Body of pancreas (tissue), 4 donors: ENCODE measurements at regions not wholly inside any gene's neighbourhood (a gene's known extent, or its start where the extent isn't known, plus 50 kb on each side); places are given as distances from the start of the nearest gene placed in this dataset.

Experiments
- ATAC-seq: fragments of 150-250 bp; one replicate; pipeline ENCODE4 v1.9.1; 2016
- DNase-seq, 4 donors: peaks; one replicate each; pipeline ENCODE4 v3.0.0-alpha.2; 2019
- H3K27ac ChIP-seq, 4 donors: fragments of 200-600 bp; sonication (generic); 1 replicate in 3 of 4; 2 replicates in 1 of 4; pipeline versions ENCODE4 v1.5.1 to v1.6.1; 2016 to 2019; ENCODE audit warnings: mild to moderate bottlenecking in 1 of 4, mixed read lengths in 1 of 4, moderate library complexity in 1 of 4
- H3K27me3 ChIP-seq, 2 donors: fragments of 200-600 bp; sonication (generic); one replicate each; pipeline ENCODE4 v1.6.0; 2016; ENCODE audit warnings: mild to moderate bottlenecking in 1 of 2
- H3K36me3 ChIP-seq, 2 donors: fragments of 200-600 bp; sonication (generic); replicated peaks in 1 of 2; 2 replicates each; pipeline ENCODE4 v1.5.1; 2016; ENCODE audit warnings: low read depth in 2 of 2; ENCODE audit not compliant: insufficient read depth in 1 of 2
- H3K4me1 ChIP-seq: fragments of 200-600 bp; sonication (generic); one replicate; pipeline ENCODE4 v1.6.0; 2016
- H3K4me3 ChIP-seq, 2 donors: fragments of 200-600 bp; sonication (generic); 1 replicate in 1 of 2; 2 replicates in 1 of 2; pipeline ENCODE4 v1.5.1; 2016 to 2019
- H3K9me3 ChIP-seq, 3 donors: fragments of 200-600 bp; sonication (generic); 1 replicate in 2 of 3; 2 replicates in 1 of 3; pipeline ENCODE4 v1.5.1; 2016
- CTCF ChIP-seq, 7 experiments: fragments of 450-650 bp in 4 of 7; fragments of 200-600 bp in 3 of 7; sonication (generic) in 3 of 7; IDR thresholded peaks; one replicate each; pipeline ENCODE4 v1.5.1; 2016 to 2019; ENCODE audit warnings: antibody characterized with exemption in 7 of 7
- POLR2A ChIP-seq, 3 donors: fragments of 450-650 bp; IDR thresholded peaks; one replicate each; pipeline ENCODE4 v1.6.1; 2016; ENCODE audit warnings: antibody characterized with exemption in 3 of 3, mild to moderate bottlenecking in 2 of 3
- WGBS, 2 donors: methylation state at CpG; one replicate each; pipeline ENCODE4 v1.1.5; 2017; 5-methylcytosine and 5-hydroxymethylcytosine counted together
- intact Hi-C: fragments of 100-400 bp; cut with DNase I; formaldehyde crosslinking; loops from one replicate; pipeline ENCODE4 v1.15.1; 2023

GRCh38 chr1:29585201-29585600 is 348.9 kb downstream of the PTPRU start:
- Histone ChIP-seq H3K4me3 (no peak overlapping the region), H3K36me3 (no peaks in the 10 kb centered on the region), H3K9me3 (no peaks in the 10 kb centered on the region), H3K27ac (no peak overlapping the region), H3K27me3 (no peaks in the 10 kb centered on the region), H3K4me1 (no peaks in the 10 kb centered on the region)
- ATAC-seq (no peak), DNase-seq (no peak)
- TF ChIP-seq POLR2A (IDR thresholded peaks at IDR 0.05) (no peak), CTCF (IDR thresholded peaks at IDR 0.05) (no peak)
- intact Hi-C loops: no loop called here
- 64 to 75% methylated on average over 6 to 7 of the region's 7 CpGs for WGBS, 2 donors

GRCh38 chr1:29584776-29585175 is 348.5 kb downstream of the PTPRU start:
- intact Hi-C loops: no loop called here
- ATAC-seq (no peak), DNase-seq (peak in 1 of 4 donors; percentile 9)
- TF ChIP-seq POLR2A (IDR thresholded peaks at IDR 0.05) (no peak), CTCF (IDR thresholded peaks at IDR 0.05) (no peak)
- Histone ChIP-seq H3K9me3 (no peaks in the 10 kb centered on the region), H3K27me3 (no peaks in the 10 kb centered on the region), H3K27ac (no peak overlapping the region), H3K4me1 (no peaks in the 10 kb centered on the region), H3K36me3 (no peaks in the 10 kb centered on the region), H3K4me3 (no peak overlapping the region)
- WGBS, 2 donors: 36 to 46% methylated on average over 10 of the region's 10 CpGs

GRCh38 chr1:29584362-29584761 is 348.0 kb downstream of the PTPRU start:
- Histone ChIP-seq H3K9me3 (no peaks in the 10 kb centered on the region), H3K36me3 (no peaks in the 10 kb centered on the region), H3K27ac (no peak overlapping the region), H3K4me3 (no peak overlapping the region), H3K4me1 (no peaks in the 10 kb centered on the region), H3K27me3 (no peaks in the 10 kb centered on the region)
- whole genome bisulfite sequencing, 2 donors: 57 to 61% methylated on average over 3 of the region's 3 CpGs
- intact Hi-C loops: no loop called here
- DNase-seq: no peak
- TF ChIP-seq CTCF (IDR thresholded peaks at IDR 0.05) (no peak), POLR2A (IDR thresholded peaks at IDR 0.05) (no peak)
- no peak for ATAC-seq

- H3K4me1 ChIP-seq: no peaks in the 10 kb centered on the region
Observed at GRCh38 chr1:29583727-29584126, 347.4 kb downstream of the PTPRU start.

More at GRCh38 chr1:29583727-29584126, 347.4 kb downstream of the PTPRU start:
- H3K9me3 ChIP-seq: no peaks in the 10 kb centered on the region
- H3K36me3 ChIP-seq: no peaks in the 10 kb centered on the region
- DNase-seq (no peak), ATAC-seq (no peak)
- no peak overlapping the region for H3K4me3 ChIP-seq
- H3K27me3 ChIP-seq: no peaks in the 10 kb centered on the region
- WGBS, 2 donors: 56 to 76% methylated on average over 5 of the region's 5 CpGs
- TF ChIP-seq CTCF (IDR thresholded peaks at IDR 0.05) (no peak), POLR2A (IDR thresholded peaks at IDR 0.05) (no peak)
- no peak overlapping the region for H3K27ac ChIP-seq
- intact Hi-C loops: no loop called here
